Liver (tissue), 8 donors: ENCODE measurements at regions not wholly inside any gene's neighbourhood (a gene's known extent, or its start where the extent isn't known, plus 50 kb on each side); places are given as distances from the start of the nearest gene placed in this dataset.

ENCODE experiments used
- DNase-seq: peaks from one replicate; pipeline ENCODE4 v3.0.0-alpha.2; 2017; ENCODE audit warnings: low spot score
- H3K27ac ChIP-seq, 2 donors: one replicate each; pipeline ENCODE4 v1.7.0; 2013; ENCODE audit warnings: inconsistent platforms in 2 of 2, low read length in 2 of 2, control low read depth in 1 of 2, low read depth in 1 of 2, mild to moderate bottlenecking in 1 of 2
- H3K27me3 ChIP-seq, 4 donors: one replicate each; pipeline versions ENCODE4 v1.6.1 to v1.7.0; 2013; ENCODE audit warnings: low read length in 3 of 4, inconsistent platforms in 1 of 4, mild to moderate bottlenecking in 1 of 4, moderate library complexity in 1 of 4; ENCODE audit not compliant: control insufficient read depth in 4 of 4, insufficient read depth in 4 of 4
- H3K36me3 ChIP-seq, 4 donors: one replicate each; pipeline versions ENCODE4 v1.6.1 to v1.7.0; 2013; ENCODE audit warnings: low read length in 3 of 4, mild to moderate bottlenecking in 3 of 4, low read depth in 1 of 4, moderate library complexity in 1 of 4; ENCODE audit not compliant: control insufficient read depth in 4 of 4, insufficient read depth in 3 of 4
- H3K4me1 ChIP-seq, 4 donors: one replicate each; pipeline versions ENCODE4 v1.6.1 to v1.7.0; 2013; ENCODE audit warnings: low read length in 3 of 4, mild to moderate bottlenecking in 3 of 4, moderate library complexity in 1 of 4; ENCODE audit not compliant: control insufficient read depth in 4 of 4, insufficient read depth in 4 of 4
- H3K4me3 ChIP-seq, 3 donors: one replicate each; pipeline versions ENCODE4 v1.6.1 to v1.7.0; 2013; ENCODE audit warnings: low read length in 3 of 3, control low read depth in 1 of 3, low read depth in 1 of 3, mild to moderate bottlenecking in 1 of 3
- H3K9ac ChIP-seq, 2 donors: one replicate each; pipeline ENCODE4 v1.7.0; 2013; ENCODE audit warnings: low read length in 2 of 2, mild to moderate bottlenecking in 2 of 2, moderate library complexity in 2 of 2, control low read depth in 1 of 2, low read depth in 1 of 2
- H3K9me3 ChIP-seq, 4 donors: one replicate each; pipeline versions ENCODE4 v1.6.1 to v1.7.0; 2013; ENCODE audit warnings: low read length in 3 of 4; ENCODE audit not compliant: control insufficient read depth in 4 of 4
- EGR1 ChIP-seq, 2 donors: IDR thresholded peaks; 2 replicates each; pipeline ENCODE4 v1.6.1; 2016 to 2018; ENCODE audit warnings: antibody characterized with exemption in 2 of 2, low read depth in 2 of 2
- FOXA1 ChIP-seq: IDR thresholded peaks from 2 replicates; pipeline ENCODE4 v1.6.1; 2016; ENCODE audit warnings: antibody characterized with exemption
- FOXA2 ChIP-seq: IDR thresholded peaks from 2 replicates; pipeline ENCODE4 v1.6.1; 2016; ENCODE audit warnings: antibody characterized with exemption
- GABPA ChIP-seq, 2 donors: IDR thresholded peaks in 1 of 2; conservative IDR thresholded peaks in 1 of 2; 2 replicates each; pipeline ENCODE4 v1.6.1; 2016; ENCODE audit warnings: antibody characterized with exemption in 2 of 2, mild to moderate bottlenecking in 1 of 2, moderate library complexity in 1 of 2
- HNF4A ChIP-seq, 2 donors: conservative IDR thresholded peaks; 2 replicates each; pipeline ENCODE4 v1.6.1; 2016; ENCODE audit warnings: antibody characterized with exemption in 2 of 2, mild to moderate bottlenecking in 2 of 2
- JUND ChIP-seq, 2 donors: IDR thresholded peaks; 2 replicates each; pipeline ENCODE4 v1.6.1; 2016; ENCODE audit warnings: antibody characterized with exemption in 2 of 2
- NR2F2 ChIP-seq: IDR thresholded peaks from 2 replicates; pipeline ENCODE4 v1.6.1; 2016; ENCODE audit warnings: antibody characterized with exemption
- REST ChIP-seq: IDR thresholded peaks from 2 replicates; pipeline ENCODE4 v1.6.1; 2016; ENCODE audit warnings: antibody characterized with exemption, mild to moderate bottlenecking
- RXRA ChIP-seq, 2 donors: IDR thresholded peaks; 2 replicates each; pipeline ENCODE4 v1.6.1; 2017 to 2018; ENCODE audit warnings: antibody characterized with exemption in 2 of 2, mild to moderate bottlenecking in 1 of 2
- SP1 ChIP-seq: IDR thresholded peaks from 2 replicates; pipeline ENCODE4 v1.6.1; 2018; ENCODE audit warnings: antibody characterized with exemption, mild to moderate bottlenecking
- TAF1 ChIP-seq: conservative IDR thresholded peaks from 2 replicates; pipeline ENCODE4 v1.6.1; 2016; ENCODE audit warnings: antibody characterized with exemption, mild to moderate bottlenecking
- YY1 ChIP-seq: IDR thresholded peaks from 2 replicates; pipeline ENCODE4 v1.6.1; 2016; ENCODE audit warnings: antibody characterized with exemption, mild to moderate bottlenecking
- WGBS: extraction: QIAGEN DNeasy Blood & Tissue Kit; methylation state at CpG from one replicate; pipeline ENCODE4 v1.1.7; 2013; 5-methylcytosine and 5-hydroxymethylcytosine counted together
- TF ChIP-seq, protein P1 (sequence below): IDR thresholded peaks from 2 replicates; pipeline ENCODE4 v1.6.1; 2016; ENCODE audit warnings: antibody characterized with exemption
- TF ChIP-seq, protein P2 (sequence below): fragments of 150-350 bp; IDR thresholded peaks from 2 replicates; pipeline ENCODE4 v1.5.1; 2017; ENCODE audit warnings: improper control_type of control experiment, low read depth, low read length; ENCODE audit not compliant: missing input control
- donor health status: healthy.
- donor health status: healthy.
- donor health status: healthy.
- donor health status: healthy.
- donor health status: healthy.

GRCh38 chr10:130962240-130963051 lies 349.1 kb downstream of the TCERG1L start (continued):
- TF ChIP-seq, protein P1, sequence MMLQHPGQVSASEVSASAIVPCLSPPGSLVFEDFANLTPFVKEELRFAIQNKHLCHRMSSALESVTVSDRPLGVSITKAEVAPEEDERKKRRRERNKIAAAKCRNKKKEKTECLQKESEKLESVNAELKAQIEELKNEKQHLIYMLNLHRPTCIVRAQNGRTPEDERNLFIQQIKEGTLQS = no peak
- TF ChIP-seq GABPA (IDR thresholded peaks at IDR 0.05 in 1 of 2, conservative IDR thresholded peaks at IDR 0.05 in 1 of 2) = no peak

DNA sequence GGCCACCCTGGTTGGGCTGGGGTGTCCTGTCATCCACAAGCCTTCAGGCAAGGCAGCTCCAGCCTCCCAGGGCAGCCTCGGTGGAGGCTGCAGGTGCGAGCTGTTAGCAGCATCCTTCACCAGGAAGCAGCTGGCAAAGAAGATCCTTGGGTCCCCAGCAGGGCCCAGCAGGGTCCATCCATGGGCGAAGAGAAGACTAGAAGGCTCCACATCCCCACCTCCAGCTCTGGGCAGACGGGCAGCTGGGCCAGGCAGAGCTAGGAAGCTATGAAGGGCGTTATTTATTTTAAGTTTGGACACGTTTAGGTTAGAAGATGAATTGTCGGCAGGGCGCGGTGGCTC lies 348.5 kb downstream of the TCERG1L start:
- 80% methylated on average over 9 of the region's 9 CpGs for WGBS
- no peaks in the 10 kb centered on the region for H3K27me3 ChIP-seq
- H3K9me3 ChIP-seq = no peaks in the 10 kb centered on the region
- no peak overlapping the region for H3K9ac ChIP-seq
- TF ChIP-seq REST (no peak), EGR1 (IDR thresholded peaks at IDR 0.05; ENCODE audit: low read depth in 2 of 2) (no peak), NR2F2 (no peak), YY1 (no peak), FOXA1 (no peak), TAF1 (no peak), RXRA (IDR thresholded peaks at IDR 0.05) (no peak), HNF4A (conservative IDR thresholded peaks at IDR 0.05) (no peak)
- TF ChIP-seq, protein P1 = no peak
- TF ChIP-seq, protein P2, sequence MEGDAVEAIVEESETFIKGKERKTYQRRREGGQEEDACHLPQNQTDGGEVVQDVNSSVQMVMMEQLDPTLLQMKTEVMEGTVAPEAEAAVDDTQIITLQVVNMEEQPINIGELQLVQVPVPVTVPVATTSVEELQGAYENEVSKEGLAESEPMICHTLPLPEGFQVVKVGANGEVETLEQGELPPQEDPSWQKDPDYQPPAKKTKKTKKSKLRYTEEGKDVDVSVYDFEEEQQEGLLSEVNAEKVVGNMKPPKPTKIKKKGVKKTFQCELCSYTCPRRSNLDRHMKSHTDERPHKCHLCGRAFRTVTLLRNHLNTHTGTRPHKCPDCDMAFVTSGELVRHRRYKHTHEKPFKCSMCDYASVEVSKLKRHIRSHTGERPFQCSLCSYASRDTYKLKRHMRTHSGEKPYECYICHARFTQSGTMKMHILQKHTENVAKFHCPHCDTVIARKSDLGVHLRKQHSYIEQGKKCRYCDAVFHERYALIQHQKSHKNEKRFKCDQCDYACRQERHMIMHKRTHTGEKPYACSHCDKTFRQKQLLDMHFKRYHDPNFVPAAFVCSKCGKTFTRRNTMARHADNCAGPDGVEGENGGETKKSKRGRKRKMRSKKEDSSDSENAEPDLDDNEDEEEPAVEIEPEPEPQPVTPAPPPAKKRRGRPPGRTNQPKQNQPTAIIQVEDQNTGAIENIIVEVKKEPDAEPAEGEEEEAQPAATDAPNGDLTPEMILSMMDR = no peak
- no peak overlapping the region for H3K27ac ChIP-seq
- H3K4me1 ChIP-seq = no peaks in the 10 kb centered on the region
- no peak overlapping the region for H3K4me3 ChIP-seq
- no peaks in the 10 kb centered on the region for H3K36me3 ChIP-seq
- DNase-seq = no peak

DNA sequence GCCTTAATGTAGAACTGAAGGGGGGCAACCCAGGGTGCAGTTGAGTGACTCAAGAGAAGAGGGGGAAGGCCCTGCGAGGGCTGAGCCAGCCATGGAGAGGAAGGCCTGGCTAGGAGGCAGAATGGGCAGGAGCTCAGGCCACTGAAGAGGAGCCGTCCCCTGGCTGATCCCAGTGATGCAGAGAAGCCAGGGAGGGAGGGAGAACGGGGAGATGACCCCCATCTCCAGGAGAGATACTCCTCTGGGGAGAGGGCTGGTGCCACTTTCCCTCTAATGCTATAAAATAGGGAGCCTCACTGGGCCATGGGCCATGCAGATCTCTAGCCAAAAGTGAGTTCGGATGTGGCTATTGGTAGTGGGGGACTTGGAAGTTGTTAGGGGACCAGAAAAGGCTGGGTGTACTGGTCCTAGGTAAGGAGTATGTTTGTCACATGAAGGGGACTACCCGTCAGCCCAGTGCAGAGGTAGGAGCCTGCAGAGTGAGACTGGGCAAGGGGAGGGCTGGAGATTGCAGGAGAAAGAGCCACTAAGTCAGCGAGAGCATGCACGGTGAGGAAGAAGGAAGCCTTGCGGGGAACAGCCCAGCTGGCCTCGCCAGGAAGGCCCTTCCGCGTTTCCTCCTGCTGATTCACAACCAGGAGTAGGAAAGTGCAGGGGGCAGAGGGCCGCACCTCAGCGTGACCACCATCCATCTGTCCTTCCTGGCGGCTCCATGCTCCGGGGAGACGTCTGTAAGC lies 347.6 kb downstream of the TCERG1L start:
- Histone ChIP-seq H3K4me1 (no peaks in the 10 kb centered on the region), H3K9me3 (no peaks in the 10 kb centered on the region), H3K36me3 (no peaks in the 10 kb centered on the region), H3K9ac (no peak overlapping the region), H3K27me3 (peaks cover 0 to 2% (median 0%) of the 10 kb centered on the region in 4 donors), H3K27ac (no peak overlapping the region), H3K4me3 (no peak overlapping the region)
- 79% methylated on average over 16 of the region's 16 CpGs for WGBS
- no peak for DNase-seq
- TF ChIP-seq SP1 (no peak), YY1 (no peak), REST (no peak), FOXA2 (no peak), JUND (IDR thresholded peaks at IDR 0.05) (no peak), NR2F2 (no peak), FOXA1 (no peak)
- TF ChIP-seq, protein P2 = no peak
- TF ChIP-seq, protein P1 = no peak
